ENCODE measurements at regions not wholly inside any gene's neighbourhood (a gene's known extent, or its start where the extent isn't known, plus 50 kb on each side); places are given as distances from the start of the nearest gene placed in this dataset.

GRCh38 chr2:160628811-160629210 is 135.2 kb upstream of the RBMS1 start:
- no peak for TF ChIP-seq CTCF (IDR thresholded peaks at IDR 0.05)
- no peak for TF ChIP-seq POLR2A (IDR thresholded peaks at IDR 0.05)
- no peak for TF ChIP-seq EP300 (IDR thresholded peaks at IDR 0.05)

Measured in tibial nerve (tissue), 4 donors.